Smooth muscle cell (in vitro differentiated cells): ENCODE measurements at regions not wholly inside any gene's neighbourhood (a gene's known extent, or its start where the extent isn't known, plus 50 kb on each side); places are given as distances from the start of the nearest gene placed in this dataset.
"Not testable (repeated sequence)": the region's sequence is repeated elsewhere in the genome, so short reads cannot be mapped to it uniquely, and the experiment has no call there.

Experiments used
- DNase-seq: peaks from one replicate; lab custom pipeline; 2025; ENCODE audit not compliant: unreplicated experiment; lab: John Stamatoyannopoulos, UW
- H2AFZ ChIP-seq: fragments of 200-600 bp; sonication (generic); 2 replicates; pipeline ENCODE4 v1.6.0; 2016; ENCODE audit warnings: antibody characterized with exemption, low read depth, mild to moderate bottlenecking
- H3F3A ChIP-seq: fragments of 200-600 bp; sonication (generic); 2 replicates; pipeline ENCODE4 v1.6.0; 2017; ENCODE audit warnings: antibody characterized with exemption, low read depth
- H3K27ac ChIP-seq: fragments of 200-600 bp; sonication (generic); 2 replicates; pipeline ENCODE4 v1.5.1; 2016; ENCODE audit warnings: low read depth, mild to moderate bottlenecking
- H3K27me3 ChIP-seq: fragments of 200-600 bp; sonication (generic); 2 replicates; pipeline ENCODE4 v1.6.1; 2016; ENCODE audit warnings: low read depth, mild to moderate bottlenecking
- H3K36me3 ChIP-seq: fragments of 200-600 bp; sonication (generic); 2 replicates; pipeline ENCODE4 v1.5.1; 2016; ENCODE audit warnings: low read depth
- H3K4me1 ChIP-seq: fragments of 200-600 bp; sonication (generic); 2 replicates; pipeline ENCODE4 v1.5.1; 2016; ENCODE audit warnings: low read depth
- H3K4me2 ChIP-seq: fragments of 200-600 bp; sonication (generic); 2 replicates; pipeline ENCODE4 v1.6.0; 2016; ENCODE audit warnings: mild to moderate bottlenecking
- H3K4me3 ChIP-seq: fragments of 200-600 bp; sonication (generic); 2 replicates; pipeline ENCODE4 v1.5.1; 2016; ENCODE audit warnings: mild to moderate bottlenecking
- H3K79me2 ChIP-seq: fragments of 200-600 bp; sonication (generic); 2 replicates; pipeline ENCODE4 v1.6.0; 2016; ENCODE audit warnings: low read depth, mild to moderate bottlenecking
- H3K9ac ChIP-seq: fragments of 200-600 bp; sonication (generic); 2 replicates; pipeline ENCODE4 v1.6.0; 2016; ENCODE audit warnings: low read depth
- H3K9me3 ChIP-seq: fragments of 200-600 bp; sonication (generic); replicated peaks from 2 replicates; pipeline ENCODE4 v1.5.1; 2016; ENCODE audit warnings: low read depth
- H4K20me1 ChIP-seq: fragments of 200-600 bp; sonication (generic); 2 replicates; pipeline ENCODE4 v1.6.0; 2016; ENCODE audit warnings: low read depth
- WGBS: methylation state at CpG from one replicate; pipeline ENCODE4 v1.1.7; 2016; ENCODE audit warnings: low lambda C conversion rate; 5-methylcytosine and 5-hydroxymethylcytosine counted together
- TF ChIP-seq, protein P1 (sequence below): fragments of 200-600 bp; sonication (generic); IDR thresholded peaks from 2 replicates; pipeline ENCODE4 v1.5.1; 2017; ENCODE audit warnings: borderline replicate concordance, mild to moderate bottlenecking, antibody characterized with exemption; ENCODE audit not compliant: insufficient read depth, poor library complexity, severe bottlenecking

DNA sequence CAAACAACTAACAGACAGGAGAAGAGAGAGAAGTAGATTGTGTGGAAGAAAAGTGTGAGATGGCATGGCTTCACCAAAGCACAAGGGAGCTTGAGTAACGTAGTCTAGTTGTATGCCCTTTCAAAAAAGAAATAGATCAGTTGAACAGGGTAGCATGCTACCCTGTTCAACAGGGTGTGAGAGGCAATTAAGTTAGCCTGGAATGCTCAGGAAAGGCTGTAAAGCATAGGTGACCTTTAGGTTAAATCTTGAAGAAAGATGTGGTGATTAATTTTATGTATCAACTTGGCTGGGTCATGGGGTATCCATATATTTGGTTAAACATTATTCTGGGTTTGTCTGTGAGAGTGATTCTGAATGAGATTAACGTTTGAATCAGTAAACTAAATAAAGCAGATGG, 61.8 kb upstream of the ZC3H15 start:
- H3K4me3 ChIP-seq = no peak overlapping the region
- H3K4me2 ChIP-seq = no peak overlapping the region
- H3K9ac ChIP-seq = no peak overlapping the region
- no peaks in the 10 kb centered on the region for H3K27me3 ChIP-seq
- H3K4me1 ChIP-seq = no peaks in the 10 kb centered on the region
- DNase-seq = no peak
- H3K9me3 ChIP-seq = no peaks in the 10 kb centered on the region
- H3K27ac ChIP-seq = no peak overlapping the region
- TF ChIP-seq, protein P1, sequence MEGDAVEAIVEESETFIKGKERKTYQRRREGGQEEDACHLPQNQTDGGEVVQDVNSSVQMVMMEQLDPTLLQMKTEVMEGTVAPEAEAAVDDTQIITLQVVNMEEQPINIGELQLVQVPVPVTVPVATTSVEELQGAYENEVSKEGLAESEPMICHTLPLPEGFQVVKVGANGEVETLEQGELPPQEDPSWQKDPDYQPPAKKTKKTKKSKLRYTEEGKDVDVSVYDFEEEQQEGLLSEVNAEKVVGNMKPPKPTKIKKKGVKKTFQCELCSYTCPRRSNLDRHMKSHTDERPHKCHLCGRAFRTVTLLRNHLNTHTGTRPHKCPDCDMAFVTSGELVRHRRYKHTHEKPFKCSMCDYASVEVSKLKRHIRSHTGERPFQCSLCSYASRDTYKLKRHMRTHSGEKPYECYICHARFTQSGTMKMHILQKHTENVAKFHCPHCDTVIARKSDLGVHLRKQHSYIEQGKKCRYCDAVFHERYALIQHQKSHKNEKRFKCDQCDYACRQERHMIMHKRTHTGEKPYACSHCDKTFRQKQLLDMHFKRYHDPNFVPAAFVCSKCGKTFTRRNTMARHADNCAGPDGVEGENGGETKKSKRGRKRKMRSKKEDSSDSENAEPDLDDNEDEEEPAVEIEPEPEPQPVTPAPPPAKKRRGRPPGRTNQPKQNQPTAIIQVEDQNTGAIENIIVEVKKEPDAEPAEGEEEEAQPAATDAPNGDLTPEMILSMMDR = no peak
- WGBS = 73% methylated on average over 2 of the region's 2 CpGs
- H2AFZ ChIP-seq = no peak overlapping the region
- no peaks in the 10 kb centered on the region for H3K36me3 ChIP-seq
- H3F3A ChIP-seq = no peaks in the 10 kb centered on the region
- no peaks in the 10 kb centered on the region for H3K79me2 ChIP-seq
- H4K20me1 ChIP-seq = no peaks in the 10 kb centered on the region

DNA sequence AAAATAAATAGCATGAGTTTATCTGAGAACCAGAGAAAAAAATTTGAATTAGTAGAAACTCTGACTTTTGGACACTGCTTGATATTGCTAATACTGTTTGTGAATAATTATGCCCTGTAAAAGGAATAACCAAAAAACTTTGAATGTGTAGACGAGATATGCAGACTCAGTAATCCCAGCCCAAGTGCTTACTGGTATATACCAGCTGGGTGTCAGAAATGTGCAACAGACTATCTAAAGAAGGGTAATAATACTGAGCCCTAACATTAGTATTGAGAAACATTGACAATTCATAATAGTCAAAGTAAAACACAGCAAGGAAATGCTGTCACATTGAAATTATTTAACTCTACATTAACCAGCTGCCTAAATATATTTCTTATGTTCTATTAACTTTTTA, 60.5 kb upstream of the ZC3H15 start:
- TF ChIP-seq, protein P1 = no peak
- H3K4me3 ChIP-seq = no peak overlapping the region
- H3K27ac ChIP-seq = no peak overlapping the region
- no peaks in the 10 kb centered on the region for H4K20me1 ChIP-seq
- no peaks in the 10 kb centered on the region for H3K79me2 ChIP-seq
- H3K4me1 ChIP-seq = no peaks in the 10 kb centered on the region
- no peaks in the 10 kb centered on the region for H3K27me3 ChIP-seq
- H3F3A ChIP-seq = no peaks in the 10 kb centered on the region
- H3K4me2 ChIP-seq = no peak overlapping the region
- no peak overlapping the region for H2AFZ ChIP-seq
- no peaks in the 10 kb centered on the region for H3K9me3 ChIP-seq
- no peaks in the 10 kb centered on the region for H3K36me3 ChIP-seq
- WGBS = 58% methylated on average over 1 of the region's 1 CpG
- no peak for DNase-seq
- no peak overlapping the region for H3K9ac ChIP-seq

DNA sequence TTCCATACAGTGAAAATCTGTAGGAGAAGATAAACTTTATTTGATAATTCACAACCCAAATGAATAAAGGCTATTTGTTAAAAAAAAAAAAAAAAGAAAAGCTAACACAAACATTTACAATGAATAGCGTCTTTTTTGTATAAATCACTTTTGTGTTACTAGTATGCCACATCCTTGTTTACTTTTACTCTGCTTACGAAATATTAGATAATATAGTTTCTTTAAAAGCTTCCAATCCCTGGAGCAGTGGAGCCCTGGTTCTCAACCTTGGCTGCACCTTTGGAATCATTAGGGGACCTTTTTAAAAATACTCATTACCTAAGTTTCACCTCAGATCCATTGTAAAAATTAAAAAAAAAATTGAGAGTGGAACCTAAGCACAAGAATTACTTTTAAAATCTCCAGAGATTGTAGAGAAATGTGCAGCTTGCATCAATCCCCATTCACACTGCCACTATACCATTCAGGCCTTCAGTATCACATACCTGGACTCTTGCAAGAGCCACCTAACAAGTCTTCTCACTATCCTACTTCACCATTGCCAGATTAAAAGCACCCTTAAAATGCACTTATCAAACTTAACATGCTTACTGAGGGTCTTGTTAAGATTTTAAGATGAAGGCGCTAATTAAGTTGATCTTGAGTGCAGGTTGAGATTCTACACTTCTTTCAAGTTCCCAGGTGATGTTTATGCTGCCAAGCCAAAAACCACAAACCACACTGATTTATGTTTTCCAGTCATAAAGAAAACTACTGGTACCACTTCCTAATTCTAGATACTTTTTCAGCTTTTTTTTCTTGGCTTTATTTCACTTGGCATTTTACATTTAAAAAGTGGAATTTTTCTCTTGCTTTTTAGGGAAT, 59.7 kb upstream of the ZC3H15 start:
- H3K9ac ChIP-seq = no peak overlapping the region
- no peak overlapping the region for H3K27ac ChIP-seq
- H3K27me3 ChIP-seq = no peaks in the 10 kb centered on the region
- H3K9me3 ChIP-seq = no peaks in the 10 kb centered on the region
- H3K4me1 ChIP-seq = no peaks in the 10 kb centered on the region
- TF ChIP-seq, protein P1 = no peak
- no peaks in the 10 kb centered on the region for H4K20me1 ChIP-seq
- H3F3A ChIP-seq = no peaks in the 10 kb centered on the region
- no peak overlapping the region for H2AFZ ChIP-seq
- H3K79me2 ChIP-seq = no peaks in the 10 kb centered on the region
- no peaks in the 10 kb centered on the region for H3K36me3 ChIP-seq
- no peak overlapping the region for H3K4me2 ChIP-seq
- H3K4me3 ChIP-seq = no peak overlapping the region
- DNase-seq = no peak
- WGBS = 69% methylated on average over 3 of the region's 3 CpGs

DNA sequence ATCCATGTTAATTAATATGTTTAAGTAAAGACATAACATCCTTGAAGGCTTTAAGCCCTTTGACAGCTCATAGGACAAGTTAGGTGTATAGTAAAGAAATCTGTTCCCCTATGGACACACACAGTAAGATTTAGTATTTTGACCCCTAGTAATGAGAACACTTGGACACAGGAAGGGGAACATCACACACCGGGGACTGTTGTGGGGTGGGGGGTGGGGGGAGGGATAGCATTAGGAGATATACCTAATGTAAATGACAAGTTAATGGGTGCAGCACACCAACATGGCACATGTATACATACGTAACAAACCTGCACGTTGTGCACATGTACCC, 59.1 kb upstream of the ZC3H15 start:
- H3K4me3 ChIP-seq, H3K27me3 ChIP-seq, H3K4me2 ChIP-seq, H3F3A ChIP-seq, H3K4me1 ChIP-seq, H3K9me3 ChIP-seq, H4K20me1 ChIP-seq, H3K36me3 ChIP-seq, H2AFZ ChIP-seq, H3K27ac ChIP-seq, DNase-seq, H3K9ac ChIP-seq, H3K79me2 ChIP-seq: not testable (repeated sequence)
- WGBS = 97% methylated on average over 3 of the region's 3 CpGs
